ENCODE measurements at regions not wholly inside any gene's neighbourhood (a gene's known extent, or its start where the extent isn't known, plus 50 kb on each side); places are given as distances from the start of the nearest gene placed in this dataset.

DNA sequence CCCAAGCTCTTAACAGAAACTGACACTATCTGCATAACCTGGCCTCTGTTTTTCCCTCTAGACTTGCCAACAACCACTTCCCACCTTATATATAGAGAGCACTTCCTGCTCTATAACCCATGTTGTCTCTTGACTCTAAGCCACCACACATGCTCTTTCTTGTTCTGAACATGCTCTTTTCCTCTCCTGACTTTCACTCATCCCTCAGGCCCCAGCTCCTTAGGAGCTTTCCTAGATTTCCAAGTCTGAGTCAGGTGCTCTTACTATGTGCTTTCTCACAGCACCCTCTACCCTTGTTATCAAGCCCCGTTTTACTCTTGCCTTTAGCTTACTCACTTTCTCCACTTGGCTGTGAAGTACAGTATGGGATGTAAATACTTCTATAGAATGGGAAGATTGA, 143.9 kb upstream of the EYA4 start:
- Histone ChIP-seq H3K27ac (ENCODE audit: low read depth, low read length) (no peak overlapping the region), H3K4me3 (ENCODE audit: low read depth, low read length) (no peak overlapping the region), H3K27me3 (ENCODE audit: control insufficient read depth, insufficient read depth, low read length) (no peaks in the 10 kb centered on the region), H3K9me3 (ENCODE audit: control insufficient read depth, insufficient read depth, low read length) (no peaks in the 10 kb centered on the region)
- no peak for DNase-seq (ENCODE audit: low read depth, low spot score)
- ChIA-PET CTCF (no interaction called here), POLR2A (no interaction called here)
- no peak for TF ChIP-seq CTCF (IDR thresholded peaks at IDR 0.05; ENCODE audit: low read depth, low read length)

DNA sequence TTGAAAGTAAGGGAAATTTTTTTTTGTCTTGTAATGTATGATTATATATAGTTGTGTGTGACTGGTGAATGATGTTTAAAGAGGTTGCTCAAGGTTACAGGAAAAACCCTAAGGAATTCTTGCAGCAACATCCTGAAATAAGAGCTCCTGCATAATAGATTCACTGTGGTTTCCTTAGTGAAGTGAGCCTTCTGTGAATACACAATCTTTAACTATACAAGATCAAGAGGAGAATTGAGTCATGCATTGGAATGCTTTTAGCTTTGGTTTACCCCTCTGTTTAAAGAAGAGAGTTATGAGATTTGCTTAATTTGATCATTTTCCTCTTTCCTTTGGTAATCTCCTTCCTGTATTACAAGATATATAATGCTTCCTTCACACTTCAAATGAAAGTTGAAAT, 141.6 kb upstream of the EYA4 start:
- peak; percentile 87 for DNase-seq (ENCODE audit: low read depth, low spot score)
- no peaks in the 10 kb centered on the region for H3K27me3 ChIP-seq (ENCODE audit: control insufficient read depth, insufficient read depth, low read length)
- no peak overlapping the region for H3K27ac ChIP-seq (ENCODE audit: low read depth, low read length)
- no peak for TF ChIP-seq CTCF (IDR thresholded peaks at IDR 0.05; ENCODE audit: low read depth, low read length)
- no peaks in the 10 kb centered on the region for H3K9me3 ChIP-seq (ENCODE audit: control insufficient read depth, insufficient read depth, low read length)
- ChIA-PET CTCF (interaction anchor here (0.9 kb wide), 1 partner anchor 137 kb away, joined by 3 read pairs; no protein-coding TSS in a partner anchor), POLR2A (interaction anchor here (1.0 kb wide), 1 partner anchor 452 kb away, joined by 3 read pairs; no protein-coding TSS in a partner anchor)
- no peak overlapping the region for H3K4me3 ChIP-seq (ENCODE audit: low read depth, low read length)

GRCh38 chr6:133100865-133101264, 140.3 kb upstream of the EYA4 start:
- Histone ChIP-seq H3K4me3 (ENCODE audit: low read depth, low read length) (no peak overlapping the region), H3K9me3 (ENCODE audit: control insufficient read depth, insufficient read depth, low read length) (no peaks in the 10 kb centered on the region), H3K27ac (ENCODE audit: low read depth, low read length) (no peak overlapping the region), H3K27me3 (ENCODE audit: control insufficient read depth, insufficient read depth, low read length) (no peaks in the 10 kb centered on the region)
- no peak for TF ChIP-seq CTCF (IDR thresholded peaks at IDR 0.05; ENCODE audit: low read depth, low read length)
- CTCF ChIA-PET = no interaction called here
- no peak for DNase-seq (ENCODE audit: low read depth, low spot score)
- POLR2A ChIA-PET = no interaction called here

GRCh38 chr6:133101790-133102189, 139.4 kb upstream of the EYA4 start:
- Histone ChIP-seq H3K9me3 (ENCODE audit: control insufficient read depth, insufficient read depth, low read length) (no peaks in the 10 kb centered on the region), H3K27ac (ENCODE audit: low read depth, low read length) (no peak overlapping the region), H3K27me3 (ENCODE audit: control insufficient read depth, insufficient read depth, low read length) (no peaks in the 10 kb centered on the region), H3K4me3 (ENCODE audit: low read depth, low read length) (no peak overlapping the region)
- POLR2A ChIA-PET = no interaction called here
- CTCF ChIA-PET = no interaction called here
- DNase-seq (ENCODE audit: low read depth, low spot score) = no peak
- TF ChIP-seq CTCF (IDR thresholded peaks at IDR 0.05; ENCODE audit: low read depth, low read length) = no peak

DNA sequence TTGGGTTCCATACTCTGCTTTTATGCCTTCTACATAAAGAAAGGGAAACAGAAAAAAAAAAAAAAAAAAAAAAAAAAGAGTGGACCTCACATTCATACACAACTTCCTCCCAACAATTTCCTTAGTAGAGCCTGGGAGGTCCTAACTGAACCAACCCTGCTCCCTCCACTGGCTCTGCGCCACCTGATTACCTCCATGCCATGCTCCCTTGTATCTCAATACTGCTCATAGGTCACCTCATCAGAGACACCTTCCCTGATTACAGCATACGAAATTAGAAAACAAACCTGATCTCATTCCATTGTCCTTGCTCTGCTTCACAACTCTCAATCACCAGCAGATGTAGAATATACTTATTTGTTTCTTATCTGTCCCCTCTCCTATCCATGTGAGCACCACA, 134.2 kb upstream of the EYA4 start:
- H3K27ac ChIP-seq (ENCODE audit: low read depth, low read length) = no peak overlapping the region
- ChIA-PET POLR2A (no interaction called here), CTCF (no interaction called here)
- no peak for DNase-seq (ENCODE audit: low read depth, low spot score)
- no peak overlapping the region for H3K4me3 ChIP-seq (ENCODE audit: low read depth, low read length)
- no peaks in the 10 kb centered on the region for H3K9me3 ChIP-seq (ENCODE audit: control insufficient read depth, insufficient read depth, low read length)
- no peaks in the 10 kb centered on the region for H3K27me3 ChIP-seq (ENCODE audit: control insufficient read depth, insufficient read depth, low read length)
- no peak for TF ChIP-seq CTCF (IDR thresholded peaks at IDR 0.05; ENCODE audit: low read depth, low read length)

Measured in AG04450 (cell line).